Stimulated activated effector memory CD8-positive, alpha-beta T cell treated with anti-CD3 and anti-CD28 coated beads, Interleukin-12 subunit alpha, Interleukin-12 subunit beta, amount 100 ng/mL, for 72 hours (primary cell): ENCODE measurements at regions not wholly inside any gene's neighbourhood (a gene's known extent, or its start where the extent isn't known, plus 50 kb on each side); places are given as distances from the start of the nearest gene placed in this dataset.
"Not testable (repeated sequence)": the region's sequence is repeated elsewhere in the genome, so short reads cannot be mapped to it uniquely, and the experiment has no call there.

Source experiments
- ATAC-seq: fragments of 150-1000 bp; cut with Tn5 transposase; 2 replicates; pipeline ENCODE4 v1.10.0; 2021
- DNase-seq, 2 donors: peaks; one replicate each; pipeline ENCODE4 v3.0.0; 2021 to 2022; ENCODE audit warnings: low spot score in 2 of 2
- H3K27ac Mint-ChIP-seq: one replicate; pipeline ENCODE4 v1.8.0; 2022; ENCODE audit warnings: mild to moderate bottlenecking, mixed read lengths
- H3K36me3 Mint-ChIP-seq: one replicate; pipeline ENCODE4 v1.8.0; 2022; ENCODE audit warnings: mild to moderate bottlenecking, mixed read lengths
- H3K4me1 Mint-ChIP-seq: one replicate; pipeline ENCODE4 v1.8.0; 2022; ENCODE audit warnings: mixed read lengths
- H3K4me3 Mint-ChIP-seq: one replicate; pipeline ENCODE4 v1.8.0; 2022; ENCODE audit warnings: mild to moderate bottlenecking, mixed read lengths
- H3K9me3 Mint-ChIP-seq: one replicate; pipeline ENCODE4 v1.8.0; 2022; ENCODE audit warnings: mixed read lengths

GRCh38 chr3:166554023-166554422 lies 716.8 kb upstream of the BCHE start:
- H3K4me1 Mint-ChIP-seq, result no peaks in the 10 kb centered on the region
- peaks cover 19% of the 10 kb centered on the region for H3K9me3 Mint-ChIP-seq

DNA sequence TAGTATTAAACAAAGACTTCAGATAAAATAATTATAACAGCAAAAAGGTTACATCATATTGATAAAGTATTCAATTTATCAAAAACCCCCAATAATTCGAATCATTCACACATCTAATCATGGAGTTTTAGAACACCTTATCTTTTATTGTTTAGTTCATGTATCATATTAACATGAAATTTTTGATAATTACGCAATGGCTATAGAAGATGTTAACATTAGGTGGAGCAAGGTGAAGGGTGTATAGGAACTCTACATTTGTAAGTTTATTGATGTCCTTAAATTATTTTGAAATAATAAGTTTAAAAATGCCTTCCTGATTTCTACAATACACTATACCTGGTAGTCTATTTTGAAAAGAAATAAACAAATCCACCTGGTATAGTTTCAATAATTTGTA lies 696.5 kb upstream of the BCHE start:
- no peaks in the 10 kb centered on the region for H3K36me3 Mint-ChIP-seq
- H3K9me3 Mint-ChIP-seq, result peaks cover 18% of the 10 kb centered on the region
- no peaks in the 10 kb centered on the region for H3K4me1 Mint-ChIP-seq
- no peak for DNase-seq
- H3K4me3 Mint-ChIP-seq, result no peak overlapping the region
- no peak for ATAC-seq
- no peak overlapping the region for H3K27ac Mint-ChIP-seq

More at GRCh38 chr3:166554023-166554422, 716.8 kb upstream of the BCHE start:
- DNase-seq (no peak), ATAC-seq (no peak)
- no peak overlapping the region for H3K27ac Mint-ChIP-seq
- H3K4me3 Mint-ChIP-seq, result no peak overlapping the region
- H3K36me3 Mint-ChIP-seq, result no peaks in the 10 kb centered on the region

GRCh38 chr3:166531730-166532129 lies 694.5 kb upstream of the BCHE start:
- H3K4me1 Mint-ChIP-seq, result no peaks in the 10 kb centered on the region
- no peak overlapping the region for H3K4me3 Mint-ChIP-seq
- ATAC-seq, result no peak

DNA sequence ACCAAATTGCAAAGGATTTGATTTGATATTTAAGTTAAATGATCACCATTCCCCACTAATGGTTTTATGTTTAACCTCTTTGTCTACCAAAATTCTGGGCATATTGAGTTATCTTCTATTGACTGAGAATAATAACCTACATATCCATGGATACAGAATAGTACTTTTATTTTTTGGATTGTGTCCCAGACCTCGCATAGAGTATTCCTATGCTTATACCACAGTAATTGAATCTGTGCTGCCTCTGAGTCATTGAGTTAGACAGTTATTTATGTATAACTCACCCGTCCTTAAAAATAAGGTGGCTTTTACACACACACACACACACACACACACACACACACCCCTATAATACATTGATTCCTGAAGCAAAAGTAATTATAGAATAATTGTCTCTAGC lies 690.1 kb upstream of the BCHE start:
- Mint-ChIP-seq H3K36me3 (no peaks in the 10 kb centered on the region), H3K9me3 (peaks cover 10% of the 10 kb centered on the region), H3K27ac (no peak overlapping the region), H3K4me1 (no peaks in the 10 kb centered on the region), H3K4me3 (no peak overlapping the region)
- DNase-seq (no peak), ATAC-seq (no peak)

More at GRCh38 chr3:166531730-166532129, 694.5 kb upstream of the BCHE start:
- DNase-seq, result no peak
- Mint-ChIP-seq H3K27ac (no peak overlapping the region), H3K36me3 (no peaks in the 10 kb centered on the region), H3K9me3 (peaks cover 14% of the 10 kb centered on the region)

DNA sequence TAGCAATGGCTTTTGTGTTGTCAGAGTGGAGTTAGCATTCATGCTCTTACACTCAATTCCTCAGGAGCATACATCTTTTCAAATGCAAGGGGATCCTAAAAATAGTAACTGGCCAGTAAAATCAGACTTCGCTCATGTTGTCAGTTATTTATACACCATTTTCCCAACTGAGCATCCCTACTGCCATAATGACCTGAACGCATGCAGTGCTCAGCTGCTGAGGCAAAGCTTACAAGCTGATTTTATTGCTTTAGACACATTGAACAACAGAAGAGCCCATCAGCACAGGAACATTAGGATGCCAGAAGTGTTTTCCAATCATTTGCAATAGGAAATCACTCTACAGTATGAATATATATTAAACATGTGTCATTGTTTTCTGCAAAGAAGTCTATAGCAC lies 689.7 kb upstream of the BCHE start:
- DNase-seq (no peak), ATAC-seq (no peak)
- Mint-ChIP-seq H3K36me3 (no peaks in the 10 kb centered on the region), H3K4me3 (no peak overlapping the region), H3K27ac (no peak overlapping the region), H3K9me3 (peaks cover 9% of the 10 kb centered on the region), H3K4me1 (no peaks in the 10 kb centered on the region)

DNA sequence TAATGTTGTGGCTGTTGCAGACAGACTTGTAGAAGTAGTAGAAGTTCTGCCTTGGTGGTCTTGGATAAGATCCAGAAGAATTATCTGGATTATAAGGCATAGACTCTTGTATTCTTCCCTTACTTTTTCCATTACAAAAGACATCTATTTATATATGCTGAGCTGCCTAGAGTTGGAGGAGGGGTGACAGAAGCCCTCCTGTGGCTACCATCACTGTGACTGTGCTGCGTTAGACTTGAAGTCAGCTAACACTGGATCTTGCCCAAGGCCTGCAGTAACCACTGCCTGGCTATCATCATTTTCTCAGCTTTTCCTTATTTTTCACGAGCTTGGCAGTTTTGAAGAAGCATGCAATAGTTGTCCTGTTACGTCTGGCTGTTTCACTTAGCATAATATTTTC lies 684.8 kb upstream of the BCHE start:
- no peaks in the 10 kb centered on the region for H3K4me1 Mint-ChIP-seq
- no peaks in the 10 kb centered on the region for H3K36me3 Mint-ChIP-seq
- peaks cover 11% of the 10 kb centered on the region for H3K9me3 Mint-ChIP-seq
- H3K4me3 Mint-ChIP-seq, result no peak overlapping the region
- no peak overlapping the region for H3K27ac Mint-ChIP-seq
- DNase-seq (no peak), ATAC-seq (no peak)

- DNase-seq, result no peak
- Mint-ChIP-seq H3K27ac (no peak overlapping the region), H3K4me3 (no peak overlapping the region), H3K36me3 (no peaks in the 10 kb centered on the region), H3K9me3 (peaks cover 9% of the 10 kb centered on the region), H3K4me1 (no peaks in the 10 kb centered on the region)
- no peak for ATAC-seq
These were observed 682.2 kb upstream of the BCHE start for GRCh38 chr3:166519443-166519842.

- ATAC-seq, result no peak
- Mint-ChIP-seq H3K9me3 (peaks cover 15% of the 10 kb centered on the region), H3K36me3 (no peaks in the 10 kb centered on the region), H3K4me1 (no peaks in the 10 kb centered on the region), H3K27ac (no peak overlapping the region), H3K4me3 (no peak overlapping the region)
- no peak for DNase-seq
These were observed 680.8 kb upstream of the BCHE start for GRCh38 chr3:166518040-166518439.

GRCh38 chr3:166510382-166510781 lies 673.2 kb upstream of the BCHE start:
- ATAC-seq (no peak), DNase-seq (no peak)
- no peaks in the 10 kb centered on the region for H3K36me3 Mint-ChIP-seq
- H3K4me1 Mint-ChIP-seq, result no peaks in the 10 kb centered on the region
- peaks cover 33% of the 10 kb centered on the region for H3K9me3 Mint-ChIP-seq
- no peak overlapping the region for H3K4me3 Mint-ChIP-seq
- H3K27ac Mint-ChIP-seq, result no peak overlapping the region

GRCh38 chr3:166500420-166500819 lies 663.2 kb upstream of the BCHE start:
- H3K36me3 Mint-ChIP-seq, H3K27ac Mint-ChIP-seq, ATAC-seq, H3K4me1 Mint-ChIP-seq, H3K4me3 Mint-ChIP-seq, DNase-seq: not testable (repeated sequence)
- peaks cover 48% of the 10 kb centered on the region for H3K9me3 Mint-ChIP-seq

DNA sequence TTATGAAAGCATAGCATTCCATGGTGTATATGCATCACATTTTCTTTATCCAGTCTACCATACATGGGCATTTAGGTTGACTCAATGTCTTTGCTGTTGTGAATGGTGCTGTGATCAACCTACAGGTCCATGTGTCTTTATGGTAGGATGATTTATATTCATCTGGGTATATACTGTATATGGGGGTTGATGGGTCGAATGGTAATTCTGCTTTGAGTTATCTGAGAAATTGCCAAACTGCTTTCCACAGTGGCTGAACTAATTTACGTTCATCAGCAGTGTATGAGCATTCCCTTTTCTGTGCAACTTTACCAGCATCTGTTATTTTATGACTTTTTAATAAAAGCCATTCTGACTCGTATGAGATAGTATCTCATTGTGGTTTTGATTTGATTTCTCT lies 662.4 kb upstream of the BCHE start:
- DNase-seq, result no peak
- Mint-ChIP-seq H3K36me3 (no peaks in the 10 kb centered on the region), H3K4me3 (no peak overlapping the region), H3K9me3 (peaks cover 42% of the 10 kb centered on the region), H3K4me1 (no peaks in the 10 kb centered on the region), H3K27ac (no peak overlapping the region)
- ATAC-seq, result no peak

DNA sequence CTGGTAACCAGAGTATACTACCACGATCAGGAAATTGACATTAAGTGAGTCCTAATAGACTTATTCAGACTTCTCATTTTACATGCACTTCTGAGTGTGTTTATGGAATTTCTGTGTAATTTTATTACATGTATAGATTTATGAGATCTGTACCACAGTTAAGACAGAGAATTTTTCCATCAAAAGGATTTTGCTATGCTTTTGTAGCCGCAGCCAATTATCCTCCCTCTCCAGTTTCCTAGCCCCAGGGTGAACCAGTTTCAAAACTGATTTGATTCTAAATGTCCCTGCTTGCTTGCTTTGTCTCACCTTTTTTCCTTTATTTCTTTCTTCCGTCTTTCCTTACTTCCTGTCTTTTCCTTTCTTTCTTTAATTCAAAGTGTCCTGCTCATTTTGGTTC lies 661.2 kb upstream of the BCHE start:
- no peaks in the 10 kb centered on the region for H3K4me1 Mint-ChIP-seq
- DNase-seq (no peak), ATAC-seq (no peak)
- no peak overlapping the region for H3K4me3 Mint-ChIP-seq
- no peaks in the 10 kb centered on the region for H3K36me3 Mint-ChIP-seq
- no peak overlapping the region for H3K27ac Mint-ChIP-seq
- peaks cover 37% of the 10 kb centered on the region for H3K9me3 Mint-ChIP-seq

DNA sequence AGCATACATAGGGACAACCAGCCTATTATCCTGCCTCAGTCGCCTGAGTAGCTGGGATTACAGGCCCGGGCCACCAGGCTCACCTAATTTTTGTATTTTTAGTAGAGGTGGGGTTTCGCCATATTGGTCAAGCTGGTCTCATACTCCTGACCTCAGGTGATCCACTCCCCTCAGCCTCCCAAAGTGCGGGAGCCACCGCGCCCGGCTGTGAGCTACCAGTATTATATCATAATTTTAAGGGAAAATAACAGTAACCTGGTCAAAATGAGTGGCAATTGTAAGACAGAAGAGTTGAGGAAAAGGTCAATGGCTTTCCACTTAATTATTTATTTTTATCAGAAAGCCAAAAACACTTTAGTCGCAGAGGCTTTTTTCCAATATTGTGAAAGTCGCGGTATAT lies 652.6 kb upstream of the BCHE start:
- DNase-seq (no peak), ATAC-seq (no peak)
- Mint-ChIP-seq H3K4me3 (no peak overlapping the region), H3K9me3 (peaks cover 13% of the 10 kb centered on the region), H3K4me1 (no peaks in the 10 kb centered on the region), H3K27ac (no peak overlapping the region), H3K36me3 (no peaks in the 10 kb centered on the region)

- Mint-ChIP-seq H3K4me3 (no peak overlapping the region), H3K9me3 (peaks cover 14% of the 10 kb centered on the region), H3K36me3 (no peaks in the 10 kb centered on the region), H3K27ac (no peak overlapping the region), H3K4me1 (no peaks in the 10 kb centered on the region)
- ATAC-seq (peak; percentile 24), DNase-seq (no peak)
These were observed 651.9 kb upstream of the BCHE start for GRCh38 chr3:166488977-166489672.

- Mint-ChIP-seq H3K9me3 (peaks cover 16% of the 10 kb centered on the region), H3K36me3 (no peaks in the 10 kb centered on the region), H3K27ac (no peak overlapping the region), H3K4me1 (no peaks in the 10 kb centered on the region), H3K4me3 (no peak overlapping the region)
- no peak for ATAC-seq
- no peak for DNase-seq
These were observed 647.2 kb upstream of the BCHE start for GRCh38 chr3:166484470-166484869.

DNA sequence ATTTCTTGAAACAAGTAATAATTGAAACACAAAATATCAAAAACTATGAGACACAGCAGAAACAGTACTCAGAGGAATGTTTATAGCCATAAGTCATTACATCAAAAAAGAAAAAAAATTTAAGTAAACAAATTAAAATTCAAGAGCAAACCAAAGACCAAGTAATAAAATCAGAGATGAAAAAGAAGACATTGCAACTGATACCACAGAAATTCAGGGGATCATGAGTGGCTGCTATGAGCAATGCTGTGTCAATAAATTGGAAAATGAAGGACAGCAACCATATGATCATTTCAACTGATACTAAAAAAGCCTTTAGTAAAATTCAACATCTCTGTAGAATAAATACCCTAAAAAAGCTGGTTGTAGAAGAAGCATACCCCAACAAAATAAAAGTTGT lies 644.1 kb upstream of the BCHE start:
- H3K4me1 Mint-ChIP-seq, result no peaks in the 10 kb centered on the region
- H3K27ac Mint-ChIP-seq, result no peak overlapping the region
- ATAC-seq (no peak), DNase-seq (no peak)
- H3K9me3 Mint-ChIP-seq, result peaks cover 27% of the 10 kb centered on the region
- H3K4me3 Mint-ChIP-seq, result no peak overlapping the region
- no peaks in the 10 kb centered on the region for H3K36me3 Mint-ChIP-seq

DNA sequence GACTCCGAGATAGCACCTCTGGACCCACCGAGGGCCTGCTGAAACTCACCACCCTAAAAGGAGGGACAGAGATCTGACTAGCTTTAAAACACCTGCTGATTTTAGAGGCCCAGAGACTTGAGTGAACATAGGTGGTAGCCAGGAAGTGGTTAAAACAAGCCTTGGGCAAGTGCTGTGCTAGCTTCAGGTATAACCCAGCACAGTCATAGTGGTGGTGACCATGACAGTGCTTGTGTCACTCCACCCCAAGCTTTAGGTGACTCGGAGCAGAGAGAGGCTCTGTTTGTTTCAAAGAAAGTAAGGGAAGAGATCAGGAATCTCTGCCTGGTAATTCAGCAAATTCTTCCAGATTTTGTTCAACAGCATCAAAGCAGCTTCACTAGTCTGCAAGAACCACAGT lies 641.1 kb upstream of the BCHE start:
- Mint-ChIP-seq H3K4me1 (no peaks in the 10 kb centered on the region), H3K9me3 (peaks cover 21% of the 10 kb centered on the region), H3K4me3 (no peak overlapping the region), H3K36me3 (no peaks in the 10 kb centered on the region), H3K27ac (no peak overlapping the region)
- no peak for DNase-seq
- ATAC-seq, result no peak
